ENCODE measurements at regions not wholly inside any gene's neighbourhood (a gene's known extent, or its start where the extent isn't known, plus 50 kb on each side); places are given as distances from the start of the nearest gene placed in this dataset.

GRCh38 chr9:134548185-134548584 is 93.4 kb upstream of the COL5A1 start:
- TF ChIP-seq, protein P1, sequence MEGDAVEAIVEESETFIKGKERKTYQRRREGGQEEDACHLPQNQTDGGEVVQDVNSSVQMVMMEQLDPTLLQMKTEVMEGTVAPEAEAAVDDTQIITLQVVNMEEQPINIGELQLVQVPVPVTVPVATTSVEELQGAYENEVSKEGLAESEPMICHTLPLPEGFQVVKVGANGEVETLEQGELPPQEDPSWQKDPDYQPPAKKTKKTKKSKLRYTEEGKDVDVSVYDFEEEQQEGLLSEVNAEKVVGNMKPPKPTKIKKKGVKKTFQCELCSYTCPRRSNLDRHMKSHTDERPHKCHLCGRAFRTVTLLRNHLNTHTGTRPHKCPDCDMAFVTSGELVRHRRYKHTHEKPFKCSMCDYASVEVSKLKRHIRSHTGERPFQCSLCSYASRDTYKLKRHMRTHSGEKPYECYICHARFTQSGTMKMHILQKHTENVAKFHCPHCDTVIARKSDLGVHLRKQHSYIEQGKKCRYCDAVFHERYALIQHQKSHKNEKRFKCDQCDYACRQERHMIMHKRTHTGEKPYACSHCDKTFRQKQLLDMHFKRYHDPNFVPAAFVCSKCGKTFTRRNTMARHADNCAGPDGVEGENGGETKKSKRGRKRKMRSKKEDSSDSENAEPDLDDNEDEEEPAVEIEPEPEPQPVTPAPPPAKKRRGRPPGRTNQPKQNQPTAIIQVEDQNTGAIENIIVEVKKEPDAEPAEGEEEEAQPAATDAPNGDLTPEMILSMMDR (IDR thresholded peaks at IDR 0.05), result no peak
- no peak for TF ChIP-seq POLR2A (IDR thresholded peaks at IDR 0.05)

All from heart left ventricle (tissue), 13 donors.